ENCODE measurements at regions not wholly inside any gene's neighbourhood (a gene's known extent, or its start where the extent isn't known, plus 50 kb on each side); places are given as distances from the start of the nearest gene placed in this dataset.
A peak's percentile ranks its signal among the peaks of the same experiment; 100 is the strongest.

- TF ChIP-seq CTCF (conservative IDR thresholded peaks at IDR 0.05; ENCODE audit: low read depth, low read length) (0 out of 2 replicates have a peak, but pooled peaks have one; percentile 22), EZH2 (IDR thresholded peaks at IDR 0.05; ENCODE audit: borderline replicate concordance, low read depth, low read length, poor library complexity, severe bottlenecking) (no peak)
Measured at GRCh38 chr13:67643516-67644055, 413.4 kb upstream of the PCDH9 start.

Data from A673 (cell line).